Mesenchymal stem cell (in vitro differentiated cells and primary cell): ENCODE measurements at regions not wholly inside any gene's neighbourhood (a gene's known extent, or its start where the extent isn't known, plus 50 kb on each side); places are given as distances from the start of the nearest gene placed in this dataset.

Source experiments
- DNase-seq: peaks from one replicate; pipeline ENCODE4 v3.0.0-alpha.2; 2013
- H2AFZ ChIP-seq: one replicate; pipeline ENCODE4 v1.6.1; 2013; ENCODE audit warnings: low read depth, mild to moderate bottlenecking, control low read depth, inconsistent platforms, low read length, moderate library complexity
- H2AK5ac ChIP-seq: 2 replicates; pipeline ENCODE4 v1.6.1; 2013; ENCODE audit warnings: low read length, moderate library complexity, mild to moderate bottlenecking, inconsistent platforms; ENCODE audit not compliant: severe bottlenecking
- H2BK120ac ChIP-seq: one replicate; pipeline ENCODE4 v1.6.1; 2013; ENCODE audit warnings: low read depth, mild to moderate bottlenecking, inconsistent platforms, low read length, moderate library complexity
- H2BK12ac ChIP-seq, 2 experiments: one replicate each; pipeline ENCODE4 v1.6.1; 2013; ENCODE audit warnings: inconsistent platforms in 2 of 2, low read length in 2 of 2, mild to moderate bottlenecking in 2 of 2, moderate library complexity in 2 of 2, control low read depth in 1 of 2
- H2BK15ac ChIP-seq: one replicate; pipeline ENCODE4 v1.6.1; 2013; ENCODE audit warnings: mild to moderate bottlenecking, low read depth, inconsistent platforms; ENCODE audit not compliant: poor library complexity, severe bottlenecking
- H2BK5ac ChIP-seq: 2 replicates; pipeline ENCODE4 v1.6.1; 2013; ENCODE audit warnings: low read depth, mild to moderate bottlenecking, low read length, control low read depth, inconsistent platforms; ENCODE audit not compliant: poor library complexity, severe bottlenecking
- H3K14ac ChIP-seq, 2 experiments: one replicate each; pipeline ENCODE4 v1.6.1; 2013; ENCODE audit warnings: inconsistent platforms in 2 of 2, low read length in 2 of 2, control low read depth in 1 of 2, mild to moderate bottlenecking in 1 of 2, moderate library complexity in 1 of 2
- H3K18ac ChIP-seq, 2 experiments: one replicate each; pipeline ENCODE4 v1.6.1; 2013; ENCODE audit warnings: inconsistent platforms in 2 of 2, low read length in 2 of 2, control low read depth in 1 of 2, low read depth in 1 of 2, mild to moderate bottlenecking in 1 of 2
- H3K23ac ChIP-seq, 2 experiments: one replicate each; pipeline ENCODE4 v1.6.1; 2013; ENCODE audit warnings: inconsistent platforms in 2 of 2, low read length in 2 of 2, mild to moderate bottlenecking in 2 of 2, moderate library complexity in 2 of 2, control low read depth in 1 of 2
- H3K27ac ChIP-seq: 2 replicates; pipeline ENCODE4 v1.5.1; 2013; ENCODE audit warnings: mild to moderate bottlenecking, moderate library complexity, low read length, control low read depth, inconsistent platforms; ENCODE audit not compliant: poor library complexity, severe bottlenecking
- H3K27me3 ChIP-seq, 2 experiments: 2 replicates each; pipeline versions ENCODE4 v1.6.1 to v1.7.0; 2013; ENCODE audit warnings: low read length in 2 of 2, mild to moderate bottlenecking in 2 of 2, moderate library complexity in 2 of 2, control low read depth in 1 of 2, inconsistent platforms in 1 of 2; ENCODE audit not compliant: control insufficient read depth in 1 of 2, insufficient read depth in 1 of 2
- H3K36me3 ChIP-seq, 2 experiments: 2 replicates each; pipeline versions ENCODE4 v1.6.1 to v1.7.0; 2013; ENCODE audit warnings: low read length in 2 of 2, control low read depth in 1 of 2, inconsistent platforms in 1 of 2, low read depth in 1 of 2, mild to moderate bottlenecking in 1 of 2; ENCODE audit not compliant: insufficient read depth in 2 of 2, control insufficient read depth in 1 of 2
- H3K4ac ChIP-seq, 2 experiments: one replicate each; pipeline ENCODE4 v1.6.1; 2013; ENCODE audit warnings: inconsistent platforms in 2 of 2, low read length in 2 of 2, mild to moderate bottlenecking in 2 of 2, moderate library complexity in 2 of 2, control low read depth in 1 of 2, low read depth in 1 of 2
- H3K4me1 ChIP-seq: 2 replicates; pipeline ENCODE4 v1.6.1; 2013; ENCODE audit warnings: low read depth, low read length, control low read depth; ENCODE audit not compliant: control insufficient read depth, insufficient read depth
- H3K4me2 ChIP-seq: 2 replicates; pipeline ENCODE4 v1.6.1; 2013; ENCODE audit warnings: low read length, mild to moderate bottlenecking, inconsistent platforms; ENCODE audit not compliant: poor library complexity, severe bottlenecking
- H3K4me3 ChIP-seq, 2 experiments: 2 replicates each; pipeline versions ENCODE4 v1.5.1 to v1.7.0; 2013; ENCODE audit warnings: low read length in 2 of 2, mild to moderate bottlenecking in 2 of 2, control low read depth in 1 of 2, low read depth in 1 of 2; ENCODE audit not compliant: insufficient read depth in 1 of 2
- H3K79me1 ChIP-seq: replicated peaks from 2 replicates; pipeline ENCODE4 v1.6.1; 2013; ENCODE audit warnings: mild to moderate bottlenecking, control low read depth, low read length, inconsistent platforms; ENCODE audit not compliant: poor library complexity, severe bottlenecking
- H3K9ac ChIP-seq: 2 replicates; pipeline ENCODE4 v1.7.0; 2013; ENCODE audit warnings: mild to moderate bottlenecking, low read length, moderate library complexity
- H3K9me3 ChIP-seq: 2 replicates; pipeline ENCODE4 v1.7.0; 2013; ENCODE audit warnings: mild to moderate bottlenecking, low read length; ENCODE audit not compliant: control insufficient read depth
- H4K8ac ChIP-seq: one replicate; pipeline ENCODE4 v1.6.1; 2013; ENCODE audit warnings: inconsistent platforms, mild to moderate bottlenecking, low read length, moderate library complexity
- H4K91ac ChIP-seq: one replicate; pipeline ENCODE4 v1.6.1; 2013; ENCODE audit warnings: mild to moderate bottlenecking, low read length, inconsistent platforms
- WGBS: methylation state at CpG from one replicate; pipeline ENCODE4 v1.1.7; 2013; ENCODE audit warnings: mixed read lengths; 5-methylcytosine and 5-hydroxymethylcytosine counted together

GRCh38 chr13:63900406-63900805 is 2484.8 kb upstream of the PCDH20 start:
- no peak overlapping the region for H2BK120ac ChIP-seq
- no peak overlapping the region for H3K4ac ChIP-seq
- no peak overlapping the region for H3K4me3 ChIP-seq
- no peaks in the 10 kb centered on the region for H3K36me3 ChIP-seq
- no peak overlapping the region for H3K9ac ChIP-seq
- no peak overlapping the region for H2BK12ac ChIP-seq
- no peaks in the 10 kb centered on the region for H3K4me1 ChIP-seq
- DNase-seq = no peak
- H2AK5ac ChIP-seq = no peak overlapping the region
- no peaks in the 10 kb centered on the region for H3K27me3 ChIP-seq
- H3K79me1 ChIP-seq = no peaks in the 10 kb centered on the region
- H2BK5ac ChIP-seq = no peak overlapping the region
- no peaks in the 10 kb centered on the region for H3K9me3 ChIP-seq
- H4K8ac ChIP-seq = no peak overlapping the region
- H3K14ac ChIP-seq = no peak overlapping the region
- H2AFZ ChIP-seq = no peak overlapping the region
- no peak overlapping the region for H3K23ac ChIP-seq
- no peak overlapping the region for H3K27ac ChIP-seq
- H3K18ac ChIP-seq = no peak overlapping the region
- H2BK15ac ChIP-seq = no peak overlapping the region
- no peak overlapping the region for H4K91ac ChIP-seq
- WGBS = no CpG with 5 or more reads among the region's 1 CpG
- H3K4me2 ChIP-seq = no peak overlapping the region

DNA sequence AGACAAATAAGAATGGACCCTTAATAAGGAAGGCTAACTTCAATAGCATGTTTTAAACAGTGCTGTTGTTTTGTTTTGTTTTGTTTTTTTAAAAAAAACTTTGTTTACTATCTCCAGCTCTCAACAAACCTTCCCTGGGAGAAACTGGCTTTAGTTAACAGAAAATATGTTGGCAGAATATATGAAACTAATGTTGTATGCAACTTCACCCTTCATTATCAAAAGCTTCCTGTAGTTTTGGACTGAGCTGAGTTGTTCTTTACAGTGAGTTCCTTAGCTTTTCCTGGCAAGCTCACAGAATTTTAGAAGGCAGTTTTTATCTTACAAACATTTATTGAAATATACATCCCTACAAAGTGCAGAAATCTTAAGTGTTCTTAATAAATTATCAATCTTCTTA is 2480.7 kb upstream of the PCDH20 start:
- Histone ChIP-seq H3K27ac (no peak overlapping the region), H4K91ac (no peak overlapping the region), H3K4me3 (no peak overlapping the region), H3K23ac (no peak overlapping the region), H3K4me1 (no peaks in the 10 kb centered on the region), H3K4ac (no peak overlapping the region), H2BK120ac (no peak overlapping the region), H4K8ac (no peak overlapping the region), H2BK5ac (no peak overlapping the region), H2BK12ac (no peak overlapping the region), H3K18ac (no peak overlapping the region), H3K27me3 (no peaks in the 10 kb centered on the region), H3K9ac (no peak overlapping the region), H2BK15ac (no peak overlapping the region), H3K9me3 (no peaks in the 10 kb centered on the region), H3K14ac (no peak overlapping the region), H3K4me2 (no peak overlapping the region), H2AK5ac (no peak overlapping the region), H3K79me1 (no peaks in the 10 kb centered on the region), H2AFZ (no peak overlapping the region), H3K36me3 (no peaks in the 10 kb centered on the region)
- DNase-seq = no peak

DNA sequence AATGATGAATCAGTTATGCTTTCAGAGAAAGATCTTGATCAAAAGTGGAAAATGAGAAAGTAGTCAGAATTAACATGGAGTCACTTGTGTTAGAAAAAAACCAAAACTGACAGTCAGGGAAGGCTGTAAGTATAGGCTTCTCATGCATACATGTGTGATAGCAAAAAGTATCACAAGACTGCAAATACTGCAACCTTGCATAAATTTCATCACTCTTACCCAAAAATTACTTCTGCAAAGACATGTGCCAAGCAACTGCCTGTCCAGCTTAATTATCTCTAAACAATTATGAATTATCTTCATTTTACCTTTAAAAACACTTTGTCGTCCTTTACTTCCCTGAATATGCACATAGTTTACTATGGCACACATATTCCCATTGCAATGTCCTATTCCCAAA is 2466.4 kb upstream of the PCDH20 start:
- Histone ChIP-seq H3K14ac (no peak overlapping the region), H4K8ac (no peak overlapping the region), H2AFZ (no peak overlapping the region), H3K79me1 (no peaks in the 10 kb centered on the region), H3K36me3 (no peaks in the 10 kb centered on the region), H3K27ac (no peak overlapping the region), H3K4me3 (no peak overlapping the region), H2BK5ac (no peak overlapping the region), H3K4me1 (no peaks in the 10 kb centered on the region), H3K9me3 (peaks cover 12% of the 10 kb centered on the region), H3K23ac (no peak overlapping the region), H3K4me2 (no peak overlapping the region), H4K91ac (no peak overlapping the region), H3K9ac (no peak overlapping the region), H3K18ac (no peak overlapping the region), H3K4ac (no peak overlapping the region), H2BK120ac (no peak overlapping the region), H3K27me3 (no peaks in the 10 kb centered on the region), H2BK12ac (no peak overlapping the region), H2BK15ac (no peak overlapping the region), H2AK5ac (no peak overlapping the region)
- WGBS = 92% methylated on average over 1 of the region's 1 CpG
- no peak for DNase-seq

DNA sequence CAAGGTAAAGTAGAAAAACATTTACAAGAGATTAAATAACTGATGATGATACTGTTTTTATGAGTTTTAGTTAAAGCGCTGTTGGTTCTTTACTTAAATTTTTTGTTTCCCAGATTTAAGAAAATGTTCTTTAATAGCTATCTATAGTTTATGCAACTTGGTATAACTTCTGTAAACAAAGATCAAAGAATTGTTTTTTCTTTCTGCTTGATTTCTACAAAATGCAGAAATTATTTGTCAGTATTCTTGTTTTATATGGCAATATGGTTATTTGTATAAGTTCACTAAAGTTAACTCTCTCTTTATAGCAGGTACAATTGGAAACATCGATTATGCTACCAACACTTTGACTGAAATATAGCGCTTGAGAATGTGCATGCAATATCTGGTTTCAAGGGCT is 2465.1 kb upstream of the PCDH20 start:
- Histone ChIP-seq H2AFZ (no peak overlapping the region), H2BK5ac (no peak overlapping the region), H3K4me3 (no peak overlapping the region), H3K9me3 (peaks cover 12% of the 10 kb centered on the region), H3K36me3 (no peaks in the 10 kb centered on the region), H3K27me3 (no peaks in the 10 kb centered on the region), H2BK120ac (no peak overlapping the region), H3K4me2 (no peak overlapping the region), H4K8ac (no peak overlapping the region), H3K4me1 (no peaks in the 10 kb centered on the region), H3K4ac (no peak overlapping the region), H3K14ac (no peak overlapping the region), H2AK5ac (no peak overlapping the region), H2BK12ac (no peak overlapping the region), H3K23ac (no peak overlapping the region), H2BK15ac (no peak overlapping the region), H3K18ac (no peak overlapping the region), H4K91ac (no peak overlapping the region), H3K79me1 (no peaks in the 10 kb centered on the region), H3K27ac (no peak overlapping the region), H3K9ac (no peak overlapping the region)
- DNase-seq = no peak
- WGBS = 97% methylated on average over 2 of the region's 3 CpGs
